HEK293 (cell line): ENCODE measurements at regions not wholly inside any gene's neighbourhood (a gene's known extent, or its start where the extent isn't known, plus 50 kb on each side); places are given as distances from the start of the nearest gene placed in this dataset.

Experiments
- CTCF ChIA-PET: fragments of 350-600 bp; formaldehyde crosslinking; extraction: SDS; loops from one replicate; lab custom pipeline; 2021; ENCODE audit warnings: antibody characterized with exemption; lab: Yijun Ruan, JAX
- POLR2A ChIA-PET: fragments of 300-600 bp; formaldehyde crosslinking; extraction: SDS; loops from one replicate; lab custom pipeline; 2020; ENCODE audit warnings: antibody characterized with exemption, inconsistent platforms; lab: Yijun Ruan, JAX
- H3K27ac ChIP-seq: fragments of 200-500 bp; sonication (Bioruptor generic); 2 replicates; pipeline ENCODE4 v1.5.1; 2014; ENCODE audit warnings: low read depth, low read length, control low read depth, inconsistent platforms; ENCODE audit errors: extremely low read depth
- H3K36me3 ChIP-seq, 2 experiments: fragments of 200-500 bp in 1 of 2; sonication (Bioruptor generic) in 1 of 2; 1 replicate in 1 of 2; 2 replicates in 1 of 2; pipeline ENCODE4 v1.5.1; 2014 to 2017; ENCODE audit warnings: inconsistent platforms in 2 of 2, low read length in 2 of 2; ENCODE audit not compliant: control insufficient read depth in 2 of 2, insufficient read depth in 1 of 2
- H3K4me1 ChIP-seq: fragments of 200-500 bp; sonication (Bioruptor generic); 2 replicates; pipeline ENCODE4 v1.5.1; 2014; ENCODE audit warnings: mild to moderate bottlenecking, low read length, inconsistent platforms; ENCODE audit not compliant: control insufficient read depth, insufficient read depth
- H3K4me3 ChIP-seq: 2 replicates; pipeline ENCODE4 v1.5.1; 2011; ENCODE audit warnings: low read depth, mild to moderate bottlenecking, control low read depth, low read length, moderate library complexity
- H3K9me3 ChIP-seq: fragments of 200-500 bp; sonication (Bioruptor generic); 2 replicates; pipeline ENCODE4 v1.5.1; 2014; ENCODE audit warnings: low read depth, low read length, inconsistent platforms; ENCODE audit not compliant: control insufficient read depth, insufficient read depth
- BCL11A ChIP-seq: fragments of 450-650 bp; formaldehyde crosslinking; IDR thresholded peaks from 2 replicates; pipeline ENCODE4 v1.5.1; 2016; ENCODE audit warnings: low read depth, missing biosample characterization, missing genetic modification characterization
- HOXD13 ChIP-seq: sonication (generic); formaldehyde crosslinking; IDR thresholded peaks from 2 replicates; pipeline ENCODE4 v1.8.0; 2022; ENCODE audit warnings: missing genetic modification reagents, borderline replicate concordance
- KLF1 ChIP-seq: fragments of 450-650 bp; formaldehyde crosslinking; IDR thresholded peaks from 2 replicates; pipeline ENCODE4 v1.5.1; 2016; ENCODE audit warnings: missing biosample characterization, missing genetic modification characterization
- KLF9 ChIP-seq: fragments of 450-650 bp; formaldehyde crosslinking; IDR thresholded peaks from 2 replicates; pipeline ENCODE4 v1.5.1; 2016; ENCODE audit warnings: missing biosample characterization, missing genetic modification characterization, low read depth
- MEIS1 ChIP-seq: sonication (generic); formaldehyde crosslinking; IDR thresholded peaks from 2 replicates; pipeline ENCODE4 v1.8.1; 2022; ENCODE audit warnings: missing genetic modification reagents, mild to moderate bottlenecking, borderline replicate concordance
- MZF1 ChIP-seq: fragments of 450-650 bp; formaldehyde crosslinking; IDR thresholded peaks from 2 replicates; pipeline ENCODE4 v1.5.1; 2017; ENCODE audit warnings: missing biosample characterization, missing genetic modification characterization, borderline replicate concordance
- RBAK ChIP-seq: fragments of 450-650 bp; formaldehyde crosslinking; IDR thresholded peaks from 2 replicates; pipeline ENCODE4 v1.5.1; 2016; ENCODE audit warnings: missing biosample characterization, missing genetic modification characterization
- SALL2 ChIP-seq: fragments of 450-650 bp; formaldehyde crosslinking; IDR thresholded peaks from 2 replicates; pipeline ENCODE4 v1.5.0; 2017; ENCODE audit warnings: missing biosample characterization, mild to moderate bottlenecking, missing genetic modification characterization, borderline replicate concordance
- SCRT1 ChIP-seq: fragments of 450-650 bp; formaldehyde crosslinking; IDR thresholded peaks from 2 replicates; pipeline ENCODE4 v1.5.1; 2016; ENCODE audit warnings: missing biosample characterization, missing genetic modification characterization, borderline replicate concordance
- SCRT2 ChIP-seq: fragments of 450-650 bp; formaldehyde crosslinking; IDR thresholded peaks from 2 replicates; pipeline ENCODE4 v1.5.1; 2016; ENCODE audit warnings: missing biosample characterization, missing genetic modification characterization
- ZBTB1 ChIP-seq: fragments of 450-650 bp; formaldehyde crosslinking; IDR thresholded peaks from 2 replicates; pipeline ENCODE4 v1.5.1; 2016; ENCODE audit warnings: missing biosample characterization, missing genetic modification characterization
- ZBTB49 ChIP-seq: fragments of 450-650 bp; formaldehyde crosslinking; IDR thresholded peaks from 2 replicates; pipeline ENCODE4 v1.5.1; 2016; ENCODE audit warnings: missing biosample characterization, missing genetic modification characterization, low read depth
- ZBTB8A ChIP-seq: fragments of 450-650 bp; formaldehyde crosslinking; IDR thresholded peaks from 2 replicates; pipeline ENCODE4 v1.5.1; 2016; ENCODE audit warnings: missing biosample characterization, missing genetic modification characterization
- ZNF184 ChIP-seq: fragments of 450-650 bp; IDR thresholded peaks from 2 replicates; pipeline ENCODE4 v1.5.1; 2018; ENCODE audit warnings: missing biosample characterization, mild to moderate bottlenecking, missing genetic modification characterization
- ZNF211 ChIP-seq: fragments of 450-650 bp; formaldehyde crosslinking; IDR thresholded peaks from 2 replicates; pipeline ENCODE4 v1.5.1; 2016; ENCODE audit warnings: low read depth, missing biosample characterization, missing genetic modification characterization
- ZNF221 ChIP-seq: fragments of 450-650 bp; formaldehyde crosslinking; IDR thresholded peaks from 2 replicates; pipeline ENCODE4 v1.5.1; 2017; ENCODE audit warnings: missing biosample characterization, missing genetic modification characterization, borderline replicate concordance
- ZNF24 ChIP-seq: fragments of 450-650 bp; formaldehyde crosslinking; IDR thresholded peaks from 2 replicates; pipeline ENCODE4 v1.5.1; 2016; ENCODE audit warnings: missing biosample characterization, missing genetic modification characterization
- ZNF366 ChIP-seq: fragments of 450-650 bp; formaldehyde crosslinking; conservative IDR thresholded peaks from 2 replicates; pipeline ENCODE4 v1.5.1; 2016; ENCODE audit warnings: missing biosample characterization, missing genetic modification characterization
- ZNF423 ChIP-seq: fragments of 450-650 bp; formaldehyde crosslinking; IDR thresholded peaks from 2 replicates; pipeline ENCODE4 v1.5.1; 2016; ENCODE audit warnings: missing biosample characterization, missing genetic modification characterization
- ZNF501 ChIP-seq: fragments of 450-650 bp; formaldehyde crosslinking; IDR thresholded peaks from 2 replicates; pipeline ENCODE4 v1.5.1; 2016; ENCODE audit warnings: missing biosample characterization, missing genetic modification characterization
- ZNF843 ChIP-seq: fragments of 450-650 bp; formaldehyde crosslinking; IDR thresholded peaks from 2 replicates; pipeline ENCODE4 v1.5.1; 2016; ENCODE audit warnings: missing biosample characterization, missing genetic modification characterization
- TF ChIP-seq, protein P1 (sequence below): fragments of 450-650 bp; formaldehyde crosslinking; IDR thresholded peaks from 2 replicates; pipeline ENCODE4 v1.5.1; 2016; ENCODE audit warnings: missing biosample characterization, missing genetic modification characterization
- TF ChIP-seq, protein P2 (sequence below): fragments of 450-650 bp; formaldehyde crosslinking; optimal IDR thresholded peaks from 2 replicates; pipeline ENCODE3; 2016; ENCODE audit warnings: missing biosample characterization, mild to moderate bottlenecking, missing genetic modification characterization
- TF ChIP-seq, protein P3 (sequence below): fragments of 450-650 bp; formaldehyde crosslinking; IDR thresholded peaks from 2 replicates; pipeline ENCODE4; 2016; ENCODE audit warnings: missing biosample characterization, missing genetic modification characterization

- TF ChIP-seq ZNF366 (no peak), ZBTB49 (no peak), HOXD13 (CRISPR knock-in tag) (no peak), ZNF24 (tag by site-specific recombination) (no peak), ZBTB8A (tag by site-specific recombination) (no peak), ZNF501 (tag by site-specific recombination) (no peak), ZNF184 (tag by site-specific recombination) (no peak), BCL11A (tag by site-specific recombination) (no peak), MEIS1 (CRISPR knock-in tag) (no peak), RBAK (tag by site-specific recombination) (no peak), MZF1 (tag by site-specific recombination) (no peak), KLF9 (no peak)
- TF ChIP-seq, protein P1, sequence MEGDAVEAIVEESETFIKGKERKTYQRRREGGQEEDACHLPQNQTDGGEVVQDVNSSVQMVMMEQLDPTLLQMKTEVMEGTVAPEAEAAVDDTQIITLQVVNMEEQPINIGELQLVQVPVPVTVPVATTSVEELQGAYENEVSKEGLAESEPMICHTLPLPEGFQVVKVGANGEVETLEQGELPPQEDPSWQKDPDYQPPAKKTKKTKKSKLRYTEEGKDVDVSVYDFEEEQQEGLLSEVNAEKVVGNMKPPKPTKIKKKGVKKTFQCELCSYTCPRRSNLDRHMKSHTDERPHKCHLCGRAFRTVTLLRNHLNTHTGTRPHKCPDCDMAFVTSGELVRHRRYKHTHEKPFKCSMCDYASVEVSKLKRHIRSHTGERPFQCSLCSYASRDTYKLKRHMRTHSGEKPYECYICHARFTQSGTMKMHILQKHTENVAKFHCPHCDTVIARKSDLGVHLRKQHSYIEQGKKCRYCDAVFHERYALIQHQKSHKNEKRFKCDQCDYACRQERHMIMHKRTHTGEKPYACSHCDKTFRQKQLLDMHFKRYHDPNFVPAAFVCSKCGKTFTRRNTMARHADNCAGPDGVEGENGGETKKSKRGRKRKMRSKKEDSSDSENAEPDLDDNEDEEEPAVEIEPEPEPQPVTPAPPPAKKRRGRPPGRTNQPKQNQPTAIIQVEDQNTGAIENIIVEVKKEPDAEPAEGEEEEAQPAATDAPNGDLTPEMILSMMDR (tag by site-specific recombination), result no peak
Measured at GRCh38 chr14:45742187-45742586, 489.2 kb upstream of the MIS18BP1 start (continued).

- no peaks in the 10 kb centered on the region for H3K4me1 ChIP-seq
- ChIA-PET POLR2A (no interaction called here), CTCF (no interaction called here)
- H3K9me3 ChIP-seq, result no peaks in the 10 kb centered on the region
- no peaks in the 10 kb centered on the region for H3K36me3 ChIP-seq
- no peak overlapping the region for H3K27ac ChIP-seq
- H3K4me3 ChIP-seq, result no peak overlapping the region
- TF ChIP-seq, protein P2, sequence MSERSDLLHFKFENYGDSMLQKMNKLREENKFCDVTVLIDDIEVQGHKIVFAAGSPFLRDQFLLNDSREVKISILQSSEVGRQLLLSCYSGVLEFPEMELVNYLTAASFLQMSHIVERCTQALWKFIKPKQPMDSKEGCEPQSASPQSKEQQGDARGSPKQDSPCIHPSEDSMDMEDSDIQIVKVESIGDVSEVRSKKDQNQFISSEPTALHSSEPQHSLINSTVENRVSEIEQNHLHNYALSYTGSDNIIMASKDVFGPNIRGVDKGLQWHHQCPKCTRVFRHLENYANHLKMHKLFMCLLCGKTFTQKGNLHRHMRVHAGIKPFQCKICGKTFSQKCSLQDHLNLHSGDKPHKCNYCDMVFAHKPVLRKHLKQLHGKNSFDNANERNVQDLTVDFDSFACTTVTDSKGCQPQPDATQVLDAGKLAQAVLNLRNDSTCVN, result no peak
- TF ChIP-seq ZNF211 (no peak), ZNF221 (tag by site-specific recombination) (no peak), ZNF423 (tag by site-specific recombination) (no peak), SALL2 (tag by site-specific recombination) (no peak), ZBTB1 (no peak), SCRT1 (tag by site-specific recombination) (no peak), ZNF843 (no peak), KLF1 (no peak), SCRT2 (tag by site-specific recombination) (no peak)
- TF ChIP-seq, protein P3, sequence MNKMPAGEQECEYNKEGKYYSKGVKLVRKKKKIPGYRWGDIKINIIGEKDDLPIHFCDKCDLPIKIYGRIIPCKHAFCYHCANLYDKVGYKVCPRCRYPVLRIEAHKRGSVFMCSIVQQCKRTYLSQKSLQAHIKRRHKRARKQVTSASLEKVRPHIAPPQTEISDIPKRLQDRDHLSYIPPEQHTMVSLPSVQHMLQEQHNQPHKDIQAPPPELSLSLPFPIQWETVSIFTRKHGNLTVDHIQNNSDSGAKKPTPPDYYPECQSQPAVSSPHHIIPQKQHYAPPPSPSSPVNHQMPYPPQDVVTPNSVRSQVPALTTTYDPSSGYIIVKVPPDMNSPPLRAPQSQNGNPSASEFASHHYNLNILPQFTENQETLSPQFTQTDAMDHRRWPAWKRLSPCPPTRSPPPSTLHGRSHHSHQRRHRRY (tag by site-specific recombination), result no peak
- TF ChIP-seq, all 188 proteins: peak for 0
Measured at GRCh38 chr14:45728434-45729225, 475.6 kb upstream of the MIS18BP1 start.
